ENCODE measurements at regions not wholly inside any gene's neighbourhood (a gene's known extent, or its start where the extent isn't known, plus 50 kb on each side); places are given as distances from the start of the nearest gene placed in this dataset.

DNA sequence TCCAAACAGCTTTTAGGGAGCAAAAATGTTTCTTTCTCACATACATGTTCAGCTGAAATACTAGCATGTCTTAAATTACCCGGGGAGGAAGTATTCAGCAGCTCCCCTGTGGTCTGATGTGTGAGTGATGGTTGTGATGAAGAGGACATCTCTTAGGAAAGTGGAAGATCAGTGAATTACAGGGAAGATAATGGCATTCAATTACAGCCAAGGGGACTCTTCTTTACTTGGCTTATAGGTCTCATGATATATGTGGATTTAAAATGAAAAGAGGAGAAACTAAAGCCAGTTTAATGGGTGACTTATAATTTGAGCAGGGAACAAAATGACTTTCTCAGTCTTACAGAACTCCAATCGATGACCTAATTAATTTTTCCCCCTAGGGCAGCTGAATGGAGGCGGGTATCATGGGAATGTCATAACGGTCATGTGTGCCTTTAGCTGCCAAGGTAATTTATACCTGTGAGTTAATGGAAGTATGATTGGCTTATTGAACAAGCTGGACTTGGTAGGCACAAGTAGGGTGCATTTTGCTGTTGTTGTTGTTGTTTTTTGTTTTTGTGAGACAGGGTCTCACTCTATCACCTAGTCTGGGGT, 198.8 kb downstream of the HIPK3 start:
- POLR2A ChIA-PET (ENCODE audit: unreplicated experiment), result no interaction called here

DNA sequence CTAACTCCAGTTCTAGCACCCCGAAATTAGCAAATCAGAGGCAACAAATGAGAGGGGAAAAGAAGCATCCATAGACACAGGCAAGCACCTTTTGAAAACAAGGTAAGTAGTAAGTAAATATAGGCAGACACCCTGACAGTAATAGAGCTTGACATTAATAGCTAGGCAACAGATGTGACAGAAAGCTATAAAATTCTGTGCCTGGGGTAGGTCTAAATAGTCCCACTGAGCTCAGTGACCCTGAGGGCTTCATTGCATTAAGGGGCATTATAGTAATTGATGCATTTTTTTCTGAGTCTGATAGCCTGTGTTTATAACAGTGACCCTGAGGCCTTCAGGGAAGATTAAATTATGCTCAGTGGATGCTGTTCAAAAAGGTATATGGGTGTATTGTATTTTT, 197.1 kb downstream of the HIPK3 start:
- Histone ChIP-seq H3K4me3 (ENCODE audit: low read length) (no peak overlapping the region), H2AFZ (ENCODE audit: low read length) (no peak overlapping the region), H4K20me1 (ENCODE audit: low read length) (no peaks in the 10 kb centered on the region), H3K36me3 (ENCODE audit: low read depth, low read length) (no peaks in the 10 kb centered on the region), H3K4me2 (ENCODE audit: low read length) (no peak overlapping the region), H3F3A (ENCODE audit: low read length, unreplicated experiment) (no peaks in the 10 kb centered on the region), H3K27me3 (ENCODE audit: low read length) (no peaks in the 10 kb centered on the region), H3K9me2 (replicated peaks; ENCODE audit: low read length) (no peaks in the 10 kb centered on the region), H3K9ac (ENCODE audit: low read length) (no peak overlapping the region), H3K79me2 (ENCODE audit: low read length) (0 out of 2 replicates have a peak, but pooled peaks cover 4% of the 10 kb centered on the region), H3K27ac (ENCODE audit: low read length) (no peak overlapping the region), H3K4me1 (ENCODE audit: insufficient read depth, low read length) (peaks cover 41% of the 10 kb centered on the region), H3K9me3 (ENCODE audit: low read length) (no peaks in the 10 kb centered on the region)
- POLR2A ChIA-PET (ENCODE audit: unreplicated experiment), result no interaction called here
- intact Hi-C loops (cut with micrococcal nuclease), result loop anchor here (5.0 kb wide), 5 partner anchors 62 to 233 kb away; partner anchors contain the start of gene KIAA1549L
- ATAC-seq (no peak), DNase-seq (no peak)
- TF ChIP-seq EZH2 (IDR thresholded peaks at IDR 0.05; ENCODE audit: low read length, unreplicated experiment), result no peak
- TF ChIP-seq EZH2phosphoT487 (IDR thresholded peaks at IDR 0.05; ENCODE audit: borderline replicate concordance, low read length), result no peak
- TF ChIP-seq, protein P1, sequence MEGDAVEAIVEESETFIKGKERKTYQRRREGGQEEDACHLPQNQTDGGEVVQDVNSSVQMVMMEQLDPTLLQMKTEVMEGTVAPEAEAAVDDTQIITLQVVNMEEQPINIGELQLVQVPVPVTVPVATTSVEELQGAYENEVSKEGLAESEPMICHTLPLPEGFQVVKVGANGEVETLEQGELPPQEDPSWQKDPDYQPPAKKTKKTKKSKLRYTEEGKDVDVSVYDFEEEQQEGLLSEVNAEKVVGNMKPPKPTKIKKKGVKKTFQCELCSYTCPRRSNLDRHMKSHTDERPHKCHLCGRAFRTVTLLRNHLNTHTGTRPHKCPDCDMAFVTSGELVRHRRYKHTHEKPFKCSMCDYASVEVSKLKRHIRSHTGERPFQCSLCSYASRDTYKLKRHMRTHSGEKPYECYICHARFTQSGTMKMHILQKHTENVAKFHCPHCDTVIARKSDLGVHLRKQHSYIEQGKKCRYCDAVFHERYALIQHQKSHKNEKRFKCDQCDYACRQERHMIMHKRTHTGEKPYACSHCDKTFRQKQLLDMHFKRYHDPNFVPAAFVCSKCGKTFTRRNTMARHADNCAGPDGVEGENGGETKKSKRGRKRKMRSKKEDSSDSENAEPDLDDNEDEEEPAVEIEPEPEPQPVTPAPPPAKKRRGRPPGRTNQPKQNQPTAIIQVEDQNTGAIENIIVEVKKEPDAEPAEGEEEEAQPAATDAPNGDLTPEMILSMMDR (conservative IDR thresholded peaks at IDR 0.05; ENCODE audit: low read depth, low read length), result no peak
- CTCF ChIA-PET, result no interaction called here
- BruUV-seq (replicated peaks), result no TSS peak

More for the DNA sequence above, 198.8 kb downstream of the HIPK3 start:
- no peaks in the 10 kb centered on the region for H3K36me3 ChIP-seq (ENCODE audit: low read depth, low read length)
- no peaks in the 10 kb centered on the region for H3K9me3 ChIP-seq (ENCODE audit: low read length)
- no TSS peak for BruUV-seq (replicated peaks)
- no peak overlapping the region for H2AFZ ChIP-seq (ENCODE audit: low read length)
- CTCF ChIA-PET, result no interaction called here
- no peaks in the 10 kb centered on the region for H3K9me2 ChIP-seq (replicated peaks; ENCODE audit: low read length)
- no peak for TF ChIP-seq EZH2phosphoT487 (IDR thresholded peaks at IDR 0.05; ENCODE audit: borderline replicate concordance, low read length)
- no peak for TF ChIP-seq EZH2 (IDR thresholded peaks at IDR 0.05; ENCODE audit: low read length, unreplicated experiment)
- TF ChIP-seq, protein P1 (conservative IDR thresholded peaks at IDR 0.05; ENCODE audit: low read depth, low read length), result no peak
- no peak overlapping the region for H3K9ac ChIP-seq (ENCODE audit: low read length)
- H3K4me1 ChIP-seq (ENCODE audit: insufficient read depth, low read length), result peaks cover 26% of the 10 kb centered on the region
- no peak overlapping the region for H3K4me2 ChIP-seq (ENCODE audit: low read length)
- H3K27ac ChIP-seq (ENCODE audit: low read length), result no peak overlapping the region
- no peaks in the 10 kb centered on the region for H3F3A ChIP-seq (ENCODE audit: low read length, unreplicated experiment)
- H3K4me3 ChIP-seq (ENCODE audit: low read length), result no peak overlapping the region
- DNase-seq (no peak), ATAC-seq (no peak)
- 0 out of 2 replicates have a peak, but pooled peaks cover 4% of the 10 kb centered on the region for H3K79me2 ChIP-seq (ENCODE audit: low read length)
- no peaks in the 10 kb centered on the region for H3K27me3 ChIP-seq (ENCODE audit: low read length)
- no peaks in the 10 kb centered on the region for H4K20me1 ChIP-seq (ENCODE audit: low read length)
- intact Hi-C loops (cut with micrococcal nuclease), result no loop called here

Measured in PC-3 (cell line).